ENCODE measurements at regions not wholly inside any gene's neighbourhood (a gene's known extent, or its start where the extent isn't known, plus 50 kb on each side); places are given as distances from the start of the nearest gene placed in this dataset.

DNA sequence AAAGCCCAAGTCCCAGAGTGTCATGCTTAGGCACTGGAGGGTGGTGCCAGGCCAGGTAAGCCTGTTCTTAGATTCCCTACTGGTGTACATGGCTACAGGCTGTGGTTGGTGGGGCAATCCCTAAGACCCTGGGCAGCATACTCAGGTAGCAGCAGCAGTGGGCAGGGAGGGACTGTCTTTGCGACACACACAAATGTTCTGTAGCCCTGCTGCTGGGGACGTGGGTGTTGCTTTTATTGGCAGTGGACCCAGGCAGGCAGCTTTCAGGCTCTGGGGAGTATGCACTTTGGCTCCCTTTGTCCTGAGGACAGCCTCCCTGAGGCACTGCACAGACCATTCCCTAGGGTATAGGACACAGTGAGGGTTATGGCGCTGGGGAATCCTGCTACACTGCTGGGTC lies 137.1 kb upstream of the ADAMTS19 start (continued):
- TF ChIP-seq, protein P1, sequence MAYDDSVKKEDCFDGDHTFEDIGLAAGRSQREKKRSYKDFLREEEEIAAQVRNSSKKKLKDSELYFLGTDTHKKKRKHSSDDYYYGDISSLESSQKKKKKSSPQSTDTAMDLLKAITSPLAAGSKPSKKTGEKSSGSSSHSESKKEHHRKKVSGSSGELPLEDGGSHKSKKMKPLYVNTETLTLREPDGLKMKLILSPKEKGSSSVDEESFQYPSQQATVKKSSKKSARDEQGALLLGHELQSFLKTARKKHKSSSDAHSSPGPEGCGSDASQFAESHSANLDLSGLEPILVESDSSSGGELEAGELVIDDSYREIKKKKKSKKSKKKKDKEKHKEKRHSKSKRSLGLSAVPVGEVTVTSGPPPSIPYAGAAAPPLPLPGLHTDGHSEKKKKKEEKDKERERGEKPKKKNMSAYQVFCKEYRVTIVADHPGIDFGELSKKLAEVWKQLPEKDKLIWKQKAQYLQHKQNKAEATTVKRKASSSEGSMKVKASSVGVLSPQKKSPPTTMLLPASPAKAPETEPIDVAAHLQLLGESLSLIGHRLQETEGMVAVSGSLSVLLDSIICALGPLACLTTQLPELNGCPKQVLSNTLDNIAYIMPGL (CRISPR knock-in tag; IDR thresholded peaks at IDR 0.05; ENCODE audit: borderline replicate concordance in 1 of 2, low read depth in 1 of 2) = no peak
- TF ChIP-seq SOX13 (IDR thresholded peaks at IDR 0.05) (no peak), SOX13 (CRISPR knock-in tag; conservative IDR thresholded peaks at IDR 0.05 in 1 of 2, IDR thresholded peaks at IDR 0.05 in 1 of 2) (no peak), BRD4 (CRISPR knock-in tag; IDR thresholded peaks at IDR 0.05) (no peak), ZFP1 (CRISPR knock-in tag; IDR thresholded peaks at IDR 0.05) (no peak), KLF16 (CRISPR knock-in tag; IDR thresholded peaks at IDR 0.05) (no peak)
- TF ChIP-seq, protein P2, sequence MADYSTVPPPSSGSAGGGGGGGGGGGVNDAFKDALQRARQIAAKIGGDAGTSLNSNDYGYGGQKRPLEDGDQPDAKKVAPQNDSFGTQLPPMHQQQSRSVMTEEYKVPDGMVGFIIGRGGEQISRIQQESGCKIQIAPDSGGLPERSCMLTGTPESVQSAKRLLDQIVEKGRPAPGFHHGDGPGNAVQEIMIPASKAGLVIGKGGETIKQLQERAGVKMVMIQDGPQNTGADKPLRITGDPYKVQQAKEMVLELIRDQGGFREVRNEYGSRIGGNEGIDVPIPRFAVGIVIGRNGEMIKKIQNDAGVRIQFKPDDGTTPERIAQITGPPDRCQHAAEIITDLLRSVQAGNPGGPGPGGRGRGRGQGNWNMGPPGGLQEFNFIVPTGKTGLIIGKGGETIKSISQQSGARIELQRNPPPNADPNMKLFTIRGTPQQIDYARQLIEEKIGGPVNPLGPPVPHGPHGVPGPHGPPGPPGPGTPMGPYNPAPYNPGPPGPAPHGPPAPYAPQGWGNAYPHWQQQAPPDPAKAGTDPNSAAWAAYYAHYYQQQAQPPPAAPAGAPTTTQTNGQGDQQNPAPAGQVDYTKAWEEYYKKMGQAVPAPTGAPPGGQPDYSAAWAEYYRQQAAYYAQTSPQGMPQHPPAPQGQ (CRISPR knock-in tag; IDR thresholded peaks at IDR 0.05; ENCODE audit: borderline replicate concordance) = no peak

DNA sequence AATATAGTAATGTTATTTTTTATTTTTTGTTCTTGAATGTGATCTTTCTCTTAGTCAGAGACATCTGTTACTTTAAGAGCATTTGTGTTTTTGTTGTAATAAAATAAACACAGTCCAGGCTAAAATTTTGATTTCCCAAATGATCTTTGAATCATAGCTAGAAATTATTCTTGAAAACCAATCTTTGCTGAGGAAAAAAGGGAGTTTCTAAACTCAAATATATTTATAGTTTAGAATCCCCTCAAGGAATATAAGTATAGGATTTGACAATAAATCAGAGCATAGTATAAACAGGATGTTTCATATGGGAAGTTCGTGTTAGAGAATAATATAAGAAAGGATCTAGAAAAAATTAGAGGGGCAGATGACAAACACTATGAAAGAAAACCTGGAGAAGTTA lies 118.8 kb upstream of the ADAMTS19 start:
- H3K4me2 ChIP-seq (ENCODE audit: low read depth, low read length) = no peak overlapping the region
- no peaks in the 10 kb centered on the region for H3K4me1 ChIP-seq (ENCODE audit: insufficient read depth, low read length)
- TF ChIP-seq SMARCC2 (IDR thresholded peaks at IDR 0.05) (no peak), YEATS4 (CRISPR knock-in tag; IDR thresholded peaks at IDR 0.05; ENCODE audit: borderline replicate concordance) (no peak), ZNF724P (CRISPR knock-in tag; IDR thresholded peaks at IDR 0.05; ENCODE audit: borderline replicate concordance) (no peak), ZNF253 (CRISPR knock-in tag; IDR thresholded peaks at IDR 0.05; ENCODE audit: borderline replicate concordance) (no peak), GABPA (IDR thresholded peaks at IDR 0.05; ENCODE audit: low read depth, low read length) (no peak), GABPA (CRISPR knock-in tag; IDR thresholded peaks at IDR 0.05; ENCODE audit: low read depth) (no peak), SRSF4 (IDR thresholded peaks at IDR 0.05; ENCODE audit: low read depth, low read length, poor library complexity, severe bottlenecking) (no peak), BCL6 (CRISPR knock-in tag; IDR thresholded peaks at IDR 0.05) (no peak)
- TF ChIP-seq, protein P3, sequence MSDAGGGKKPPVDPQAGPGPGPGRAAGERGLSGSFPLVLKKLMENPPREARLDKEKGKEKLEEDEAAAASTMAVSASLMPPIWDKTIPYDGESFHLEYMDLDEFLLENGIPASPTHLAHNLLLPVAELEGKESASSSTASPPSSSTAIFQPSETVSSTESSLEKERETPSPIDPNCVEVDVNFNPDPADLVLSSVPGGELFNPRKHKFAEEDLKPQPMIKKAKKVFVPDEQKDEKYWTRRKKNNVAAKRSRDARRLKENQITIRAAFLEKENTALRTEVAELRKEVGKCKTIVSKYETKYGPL (CRISPR knock-in tag; IDR thresholded peaks at IDR 0.05) = no peak
- no peak overlapping the region for H2AFZ ChIP-seq (ENCODE audit: low read length)
- 0% methylated on average over 1 of the region's 1 CpG for WGBS (ENCODE audit: low lambda C conversion rate)
- no peak overlapping the region for H3K4me3 ChIP-seq (replicated peaks in 1 of 3; ENCODE audit: insufficient read depth in 1 of 3, low read depth in 2 of 3, low read length in 3 of 3)
- H3K27me3 ChIP-seq (ENCODE audit: control insufficient read depth in 1 of 2, insufficient read depth in 2 of 2, low read length in 2 of 2) = no peaks in the 10 kb centered on the region
- intact Hi-C loops (cut with micrococcal nuclease; ENCODE audit: unreplicated experiment) (no loop called here), in situ Hi-C loops (cut with HindIII; ENCODE audit: extremely low pct_ligation_motif_present, low pct_unique_long_range_greater_than_20kb) (no loop called here)
- H3K9me3 ChIP-seq (ENCODE audit: low read length) = peaks cover 55% of the 10 kb centered on the region
- POLR2A ChIA-PET = no interaction called here
- H3K27ac ChIP-seq (ENCODE audit: extremely low read length, insufficient read depth, low read length) = no peak overlapping the region
- ATAC-seq (no peak), FAIRE-seq (no peak), DNase-seq (ENCODE audit: low spot score) (no peak)
- no peaks in the 10 kb centered on the region for H4K20me1 ChIP-seq (ENCODE audit: insufficient read depth, low read length)
- no peaks in the 10 kb centered on the region for H3K79me2 ChIP-seq (ENCODE audit: insufficient read depth, low read length)
- CTCF ChIA-PET (ENCODE audit: low intra/inter-chr PET ratio, low total read pairs) = no interaction called here
- BruUV-seq (replicated peaks) = no TSS peak
- no peak overlapping the region for H3K9ac ChIP-seq (ENCODE audit: insufficient read depth, low read depth, low read length)
- H3K36me3 ChIP-seq (replicated peaks in 1 of 2; ENCODE audit: control insufficient read depth in 1 of 2, insufficient read depth in 2 of 2, low read length in 2 of 2) = no peaks in the 10 kb centered on the region

Data from HepG2 (cell line).